ENCODE measurements at regions not wholly inside any gene's neighbourhood (a gene's known extent, or its start where the extent isn't known, plus 50 kb on each side); places are given as distances from the start of the nearest gene placed in this dataset.

DNA sequence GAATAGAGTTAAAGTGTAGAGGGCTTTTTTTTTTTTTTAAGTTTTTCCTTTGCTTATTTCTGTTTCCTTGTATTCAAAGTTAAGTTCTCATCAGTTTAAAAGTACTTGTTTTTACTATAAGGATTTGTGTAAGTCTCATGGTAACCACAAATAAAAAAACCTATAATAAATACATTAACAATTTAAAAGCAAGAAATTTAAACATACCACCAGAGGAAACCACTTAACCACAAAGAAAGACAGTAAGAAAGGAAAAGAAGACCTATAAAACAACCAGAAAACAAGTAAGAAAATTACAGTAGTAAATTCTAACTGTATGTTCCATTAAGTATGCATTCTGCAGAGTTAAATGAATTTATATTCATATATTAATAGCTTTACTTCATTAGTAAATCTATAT, 999.1 kb upstream of the ATXN8OS start:
- TF ChIP-seq IRF4 (IDR thresholded peaks at IDR 0.05; ENCODE audit: low read depth, low read length) (no peak), SREBF2 (IDR thresholded peaks at IDR 0.05; ENCODE audit: low read length) (no peak), RELA (IDR thresholded peaks at IDR 0.05; ENCODE audit: borderline replicate concordance, partially characterized antibody) (no peak), CREM (IDR thresholded peaks at IDR 0.05; ENCODE audit: low read depth) (no peak), MYC (IDR thresholded peaks at IDR 0.05; ENCODE audit: insufficient read depth, insufficient read length, insufficient replicate concordance, low read length, severe bottlenecking) (no peak)
- TF ChIP-seq, protein P1, sequence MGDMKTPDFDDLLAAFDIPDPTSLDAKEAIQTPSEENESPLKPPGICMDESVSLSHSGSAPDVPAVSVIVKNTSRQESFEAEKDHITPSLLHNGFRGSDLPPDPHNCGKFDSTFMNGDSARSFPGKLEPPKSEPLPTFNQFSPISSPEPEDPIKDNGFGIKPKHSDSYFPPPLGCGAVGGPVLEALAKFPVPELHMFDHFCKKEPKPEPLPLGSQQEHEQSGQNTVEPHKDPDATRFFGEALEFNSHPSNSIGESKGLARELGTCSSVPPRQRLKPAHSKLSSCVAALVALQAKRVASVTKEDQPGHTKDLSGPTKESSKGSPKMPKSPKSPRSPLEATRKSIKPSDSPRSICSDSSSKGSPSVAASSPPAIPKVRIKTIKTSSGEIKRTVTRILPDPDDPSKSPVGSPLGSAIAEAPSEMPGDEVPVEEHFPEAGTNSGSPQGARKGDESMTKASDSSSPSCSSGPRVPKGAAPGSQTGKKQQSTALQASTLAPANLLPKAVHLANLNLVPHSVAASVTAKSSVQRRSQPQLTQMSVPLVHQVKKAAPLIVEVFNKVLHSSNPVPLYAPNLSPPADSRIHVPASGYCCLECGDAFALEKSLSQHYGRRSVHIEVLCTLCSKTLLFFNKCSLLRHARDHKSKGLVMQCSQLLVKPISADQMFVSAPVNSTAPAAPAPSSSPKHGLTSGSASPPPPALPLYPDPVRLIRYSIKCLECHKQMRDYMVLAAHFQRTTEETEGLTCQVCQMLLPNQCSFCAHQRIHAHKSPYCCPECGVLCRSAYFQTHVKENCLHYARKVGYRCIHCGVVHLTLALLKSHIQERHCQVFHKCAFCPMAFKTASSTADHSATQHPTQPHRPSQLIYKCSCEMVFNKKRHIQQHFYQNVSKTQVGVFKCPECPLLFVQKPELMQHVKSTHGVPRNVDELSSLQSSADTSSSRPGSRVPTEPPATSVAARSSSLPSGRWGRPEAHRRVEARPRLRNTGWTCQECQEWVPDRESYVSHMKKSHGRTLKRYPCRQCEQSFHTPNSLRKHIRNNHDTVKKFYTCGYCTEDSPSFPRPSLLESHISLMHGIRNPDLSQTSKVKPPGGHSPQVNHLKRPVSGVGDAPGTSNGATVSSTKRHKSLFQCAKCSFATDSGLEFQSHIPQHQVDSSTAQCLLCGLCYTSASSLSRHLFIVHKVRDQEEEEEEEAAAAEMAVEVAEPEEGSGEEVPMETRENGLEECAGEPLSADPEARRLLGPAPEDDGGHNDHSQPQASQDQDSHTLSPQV (IDR thresholded peaks at IDR 0.05) = no peak
- TF ChIP-seq, protein P2, sequence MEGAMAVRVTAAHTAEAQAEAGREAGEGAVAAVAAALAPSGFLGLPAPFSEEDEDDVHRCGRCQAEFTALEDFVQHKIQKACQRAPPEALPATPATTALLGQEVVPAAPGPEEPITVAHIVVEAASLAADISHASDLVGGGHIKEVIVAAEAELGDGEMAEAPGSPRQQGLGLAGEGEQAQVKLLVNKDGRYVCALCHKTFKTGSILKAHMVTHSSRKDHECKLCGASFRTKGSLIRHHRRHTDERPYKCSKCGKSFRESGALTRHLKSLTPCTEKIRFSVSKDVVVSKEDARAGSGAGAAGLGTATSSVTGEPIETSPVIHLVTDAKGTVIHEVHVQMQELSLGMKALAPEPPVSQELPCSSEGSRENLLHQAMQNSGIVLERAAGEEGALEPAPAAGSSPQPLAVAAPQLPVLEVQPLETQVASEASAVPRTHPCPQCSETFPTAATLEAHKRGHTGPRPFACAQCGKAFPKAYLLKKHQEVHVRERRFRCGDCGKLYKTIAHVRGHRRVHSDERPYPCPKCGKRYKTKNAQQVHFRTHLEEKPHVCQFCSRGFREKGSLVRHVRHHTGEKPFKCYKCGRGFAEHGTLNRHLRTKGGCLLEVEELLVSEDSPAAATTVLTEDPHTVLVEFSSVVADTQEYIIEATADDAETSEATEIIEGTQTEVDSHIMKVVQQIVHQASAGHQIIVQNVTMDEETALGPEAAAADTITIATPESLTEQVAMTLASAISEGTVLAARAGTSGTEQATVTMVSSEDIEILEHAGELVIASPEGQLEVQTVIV (IDR thresholded peaks at IDR 0.05; ENCODE audit: borderline replicate concordance, partially characterized antibody) = no peak
- TF ChIP-seq, protein P3, sequence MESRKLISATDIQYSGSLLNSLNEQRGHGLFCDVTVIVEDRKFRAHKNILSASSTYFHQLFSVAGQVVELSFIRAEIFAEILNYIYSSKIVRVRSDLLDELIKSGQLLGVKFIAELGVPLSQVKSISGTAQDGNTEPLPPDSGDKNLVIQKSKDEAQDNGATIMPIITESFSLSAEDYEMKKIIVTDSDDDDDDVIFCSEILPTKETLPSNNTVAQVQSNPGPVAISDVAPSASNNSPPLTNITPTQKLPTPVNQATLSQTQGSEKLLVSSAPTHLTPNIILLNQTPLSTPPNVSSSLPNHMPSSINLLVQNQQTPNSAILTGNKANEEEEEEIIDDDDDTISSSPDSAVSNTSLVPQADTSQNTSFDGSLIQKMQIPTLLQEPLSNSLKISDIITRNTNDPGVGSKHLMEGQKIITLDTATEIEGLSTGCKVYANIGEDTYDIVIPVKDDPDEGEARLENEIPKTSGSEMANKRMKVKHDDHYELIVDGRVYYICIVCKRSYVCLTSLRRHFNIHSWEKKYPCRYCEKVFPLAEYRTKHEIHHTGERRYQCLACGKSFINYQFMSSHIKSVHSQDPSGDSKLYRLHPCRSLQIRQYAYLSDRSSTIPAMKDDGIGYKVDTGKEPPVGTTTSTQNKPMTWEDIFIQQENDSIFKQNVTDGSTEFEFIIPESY (IDR thresholded peaks at IDR 0.05) = no peak
- no peak overlapping the region for H2AFZ ChIP-seq (ENCODE audit: control insufficient read depth, low read depth, low read length)
- intact Hi-C loops (cut with micrococcal nuclease; ENCODE audit: unreplicated experiment) (no loop called here), in situ Hi-C loops (cut with MboI) (no loop called here)
- H3K4me1 ChIP-seq (ENCODE audit: control insufficient read depth, insufficient read depth, low read length) = no peaks in the 10 kb centered on the region
- POLR2A ChIA-PET = no interaction called here
- FAIRE-seq (no peak), ATAC-seq (no peak), DNase-seq (ENCODE audit: low read depth, low spot score) (no peak)
- H4K20me1 ChIP-seq (ENCODE audit: control insufficient read depth, insufficient read depth) = no peaks in the 10 kb centered on the region
- H3K36me3 ChIP-seq (ENCODE audit: control insufficient read depth in 2 of 2, insufficient read depth in 2 of 2, low read length in 1 of 2) = no peaks in the 10 kb centered on the region
- RAD21 ChIA-PET (ENCODE audit: unreplicated experiment) = no interaction called here
- no TSS peak for BruUV-seq (replicated peaks)
- H3K9ac ChIP-seq (ENCODE audit: control insufficient read depth, insufficient read depth, low read length) = no peak overlapping the region
- SMC1A ChIA-PET (ENCODE audit: uncharacterized antibody, unreplicated experiment) = interaction anchor here (0.5 to 1.0 kb wide), 2 partner anchors 23 to 1627 kb away, joined by 3 read pairs; no protein-coding TSS in a partner anchor
- no peak overlapping the region for H3K27ac ChIP-seq (ENCODE audit: control insufficient read depth, insufficient read depth)
- H3K4me3 ChIP-seq = no peak overlapping the region
- no peaks in the 10 kb centered on the region for H3K79me2 ChIP-seq (ENCODE audit: control insufficient read depth, insufficient read depth, low read length)
- CTCF ChIA-PET = no interaction called here
- H3K4me2 ChIP-seq (ENCODE audit: control insufficient read depth, insufficient read depth) = no peak overlapping the region
- H3K27me3 ChIP-seq (replicated peaks in 1 of 2; ENCODE audit: control insufficient read depth in 2 of 2, insufficient read depth in 2 of 2, low read length in 1 of 2) = no peaks in the 10 kb centered on the region
- no peaks in the 10 kb centered on the region for H3K9me3 ChIP-seq (replicated peaks; ENCODE audit: control insufficient read depth, insufficient read depth, low read length)
